GM21526 (cell line): ENCODE measurements at regions not wholly inside any gene's neighbourhood (a gene's known extent, or its start where the extent isn't known, plus 50 kb on each side); places are given as distances from the start of the nearest gene placed in this dataset.

ENCODE experiments used
- ATAC-seq: cut with Tn5 transposase; IDR thresholded peaks from one replicate; pipeline ENCODE4 v1.9.1; 2021; ENCODE audit warnings: moderate library complexity; ENCODE audit not compliant: unreplicated experiment, low FRiP score

- ATAC-seq = no peak
Measured at GRCh38 chr6:44657206-44657819, 269.8 kb downstream of the CDC5L start.

DNA sequence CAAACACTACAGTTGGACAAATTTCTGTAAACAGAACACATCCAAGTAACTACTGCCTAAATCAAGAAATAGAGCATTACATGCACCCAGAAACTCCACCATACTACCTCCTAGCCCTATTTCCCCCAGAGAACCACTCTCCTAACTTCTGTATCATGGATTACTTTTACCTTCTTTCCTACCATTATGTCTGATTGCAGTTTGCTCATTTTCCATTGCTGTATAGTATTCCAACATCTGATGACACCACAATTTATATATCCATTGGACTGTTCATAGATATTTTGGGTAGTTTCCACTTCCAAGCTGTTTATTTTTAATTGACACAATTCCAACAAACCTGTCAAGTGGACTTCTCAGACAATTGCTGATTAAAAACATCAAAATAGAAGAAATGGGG is 271.1 kb downstream of the CDC5L start:
- ATAC-seq = no peak

DNA sequence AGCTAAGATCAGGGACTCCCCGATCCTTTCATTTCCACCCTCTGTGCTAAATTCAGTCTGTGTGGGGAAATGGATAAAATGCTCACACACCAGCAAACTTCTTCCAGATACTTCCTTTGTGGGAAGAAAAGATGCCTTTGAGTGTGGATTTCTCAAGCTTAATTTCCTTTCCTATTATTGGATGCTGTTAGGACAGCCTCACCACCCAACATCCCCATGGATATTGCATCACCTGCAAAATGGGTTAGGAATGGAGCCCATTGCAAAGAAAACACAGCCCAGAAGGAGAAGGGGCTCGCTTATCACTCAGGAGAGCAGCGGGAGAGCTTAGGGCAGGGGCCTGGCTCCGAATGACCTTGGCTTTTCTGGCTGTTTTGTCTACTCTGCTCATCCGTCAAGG is 272.2 kb downstream of the CDC5L start:
- no peak for ATAC-seq

- ATAC-seq = no peak
Measured at GRCh38 chr6:44660561-44661220, 273.2 kb downstream of the CDC5L start.

GRCh38 chr6:44661221-44662008 is 273.9 kb downstream of the CDC5L start:
- no peak for ATAC-seq

DNA sequence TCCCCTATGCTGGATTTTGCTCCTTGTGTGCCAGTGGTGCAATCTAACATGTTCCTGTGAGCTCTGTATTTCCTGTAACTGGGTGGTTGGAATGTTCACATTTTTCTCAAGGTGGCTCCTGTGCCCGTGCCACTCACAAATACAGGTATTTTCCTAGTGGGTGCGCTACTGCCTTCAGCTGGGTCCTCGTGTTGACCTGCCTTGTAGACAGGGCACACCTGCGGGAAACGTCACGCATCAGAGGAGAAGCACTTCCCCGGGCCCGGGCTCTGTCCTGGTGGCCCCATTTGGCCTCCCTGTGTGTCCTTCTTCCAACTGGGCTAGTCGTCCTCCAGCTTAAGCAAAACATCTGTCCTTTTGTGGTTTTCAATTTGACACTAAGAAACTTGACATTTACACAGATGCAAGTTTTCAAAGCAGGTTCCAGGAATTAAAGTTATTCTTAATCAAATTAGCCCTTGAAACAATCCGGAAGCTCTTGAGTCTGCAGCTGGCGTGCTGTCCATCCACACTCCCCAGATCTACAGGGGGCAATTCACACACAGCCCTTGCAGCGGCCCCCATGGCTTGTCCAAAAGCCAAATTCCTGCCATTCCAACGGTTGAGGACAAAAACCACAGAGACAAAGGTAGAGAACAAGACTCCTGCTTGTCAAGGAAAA is 275.1 kb downstream of the CDC5L start:
- no peak for ATAC-seq

GRCh38 chr6:44663860-44664634 is 276.5 kb downstream of the CDC5L start:
- ATAC-seq = no peak

GRCh38 chr6:44664716-44665115 is 277.2 kb downstream of the CDC5L start:
- no peak for ATAC-seq

- ATAC-seq = no peak
Measured at GRCh38 chr6:44665143-44665542, 277.6 kb downstream of the CDC5L start.

- ATAC-seq = no peak
Measured at GRCh38 chr6:44665683-44666082, 278.2 kb downstream of the CDC5L start.

DNA sequence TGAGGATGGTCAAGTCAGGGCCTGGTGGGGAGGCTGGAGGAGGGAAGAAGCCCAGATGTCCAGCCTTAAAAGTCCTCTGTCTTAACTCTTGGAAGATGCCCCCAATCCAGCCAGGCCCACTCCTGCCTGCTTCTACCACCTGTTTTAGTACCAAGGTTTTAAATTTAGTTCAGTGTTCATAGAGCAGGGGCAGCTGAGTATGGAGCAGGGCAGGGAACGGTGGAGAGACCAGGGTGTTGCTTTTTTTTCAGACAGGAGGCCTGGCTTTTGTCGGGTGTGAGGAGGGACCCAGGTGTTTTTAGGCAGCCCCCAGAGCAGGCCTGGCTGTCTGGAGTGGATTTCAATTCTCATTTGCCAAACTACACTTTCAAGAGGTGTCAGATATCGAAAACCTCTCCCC is 278.8 kb downstream of the CDC5L start:
- no peak for ATAC-seq

- no peak for ATAC-seq
Measured at GRCh38 chr6:44667226-44667625, 279.7 kb downstream of the CDC5L start.

DNA sequence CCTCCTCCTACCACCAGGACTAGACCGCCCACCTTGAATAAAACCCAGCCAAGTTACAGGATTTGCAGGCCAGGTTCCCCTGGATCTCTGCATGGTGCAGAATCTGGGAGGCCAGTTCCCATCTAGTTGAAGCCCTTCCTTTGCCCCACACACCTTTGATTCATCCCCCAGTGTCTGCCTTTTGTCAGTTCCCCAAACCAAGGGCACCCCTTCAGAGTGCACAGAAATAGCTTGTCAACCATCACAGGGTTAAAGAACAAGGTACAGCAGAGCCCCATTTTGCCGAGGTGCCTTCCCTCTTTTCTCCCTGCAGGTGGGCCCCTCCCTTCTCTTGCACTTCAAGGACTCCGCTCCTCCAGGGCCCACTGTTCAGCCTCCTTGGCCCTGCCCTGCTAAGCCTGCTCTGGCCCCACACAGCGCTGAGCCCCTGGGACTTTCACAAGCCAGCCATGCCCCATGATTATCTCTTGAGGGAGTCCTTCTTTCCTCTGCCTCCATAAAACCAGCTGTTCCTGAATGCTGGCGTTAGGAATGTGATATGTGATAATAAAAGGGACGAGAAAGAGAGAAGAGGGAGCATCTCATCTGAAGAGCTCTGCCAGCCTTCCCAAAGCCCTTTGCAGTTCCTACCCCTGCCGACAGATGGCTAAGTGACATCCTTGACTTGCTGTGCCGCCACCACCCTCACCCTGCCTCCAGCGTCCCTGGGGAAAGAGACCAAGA is 280.3 kb downstream of the CDC5L start:
- ATAC-seq = no peak

DNA sequence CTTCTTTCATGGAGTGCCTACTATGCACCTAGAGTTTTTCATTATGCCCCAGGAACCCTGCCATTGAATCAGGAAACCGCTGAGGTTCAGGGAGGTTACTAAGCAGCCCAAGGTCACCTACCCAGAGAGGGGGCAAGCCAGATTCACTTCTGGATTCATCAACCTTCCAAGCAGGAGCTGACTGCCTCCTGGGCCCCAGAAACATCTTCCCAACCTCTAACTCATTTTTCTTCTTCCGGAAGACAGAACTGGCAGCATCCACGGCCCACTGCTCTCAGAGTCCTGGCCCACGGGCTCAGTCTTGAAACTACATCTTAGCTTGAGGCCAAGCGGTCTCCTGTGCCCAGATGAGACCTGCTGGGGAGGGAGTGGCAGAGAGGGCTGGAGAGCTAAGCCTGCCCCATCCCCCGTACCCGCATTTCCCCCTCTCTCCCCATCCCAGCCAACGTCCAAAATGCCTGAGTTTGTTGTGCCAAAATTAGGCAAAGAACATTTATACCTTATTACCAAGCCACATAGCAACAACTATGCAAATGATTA is 281.0 kb downstream of the CDC5L start:
- no peak for ATAC-seq

GRCh38 chr6:44668976-44669934 is 281.7 kb downstream of the CDC5L start:
- no peak for ATAC-seq

DNA sequence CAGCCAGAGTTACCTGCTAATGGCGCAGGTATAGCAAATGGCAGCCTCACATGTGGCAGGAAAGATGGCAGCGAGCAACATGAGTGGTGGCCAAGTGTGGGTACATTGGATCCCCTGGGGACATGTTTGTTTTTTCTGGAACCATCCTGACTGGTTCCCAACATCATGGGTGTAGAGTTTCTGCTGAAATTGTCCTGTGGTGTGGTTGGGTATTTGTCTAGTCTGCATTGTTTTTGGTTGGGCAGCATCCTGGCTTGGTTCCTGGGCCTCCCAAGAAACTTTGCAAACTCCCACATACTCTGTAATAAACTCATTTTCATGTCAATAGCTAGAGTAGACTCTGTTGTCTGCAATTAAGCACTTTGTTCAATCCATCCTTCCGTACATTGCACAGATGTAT is 282.6 kb downstream of the CDC5L start:
- ATAC-seq = no peak

- ATAC-seq = no peak
Measured at GRCh38 chr6:44671333-44671732, 283.8 kb downstream of the CDC5L start.

DNA sequence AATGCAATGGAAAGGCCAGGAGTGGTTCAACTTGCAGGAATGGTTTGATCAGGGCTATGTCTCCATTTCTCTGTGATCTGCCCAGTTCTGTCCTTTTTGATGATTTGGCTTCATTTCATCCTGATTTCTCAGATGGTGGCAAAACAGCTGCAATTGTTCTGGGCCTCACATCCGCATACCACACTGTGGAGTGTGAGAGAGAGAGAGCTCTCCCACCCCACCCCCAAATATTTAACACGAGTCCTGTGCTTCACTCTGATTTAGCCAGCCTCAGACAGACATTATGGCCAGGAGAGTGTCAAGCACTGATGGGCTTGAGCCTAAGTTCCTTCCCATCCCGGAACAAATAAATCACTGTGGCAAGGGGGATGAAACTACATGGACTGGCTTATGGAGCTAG is 284.6 kb downstream of the CDC5L start:
- ATAC-seq = no peak
